ENCODE measurements at regions not wholly inside any gene's neighbourhood (a gene's known extent, or its start where the extent isn't known, plus 50 kb on each side); places are given as distances from the start of the nearest gene placed in this dataset.

DNA sequence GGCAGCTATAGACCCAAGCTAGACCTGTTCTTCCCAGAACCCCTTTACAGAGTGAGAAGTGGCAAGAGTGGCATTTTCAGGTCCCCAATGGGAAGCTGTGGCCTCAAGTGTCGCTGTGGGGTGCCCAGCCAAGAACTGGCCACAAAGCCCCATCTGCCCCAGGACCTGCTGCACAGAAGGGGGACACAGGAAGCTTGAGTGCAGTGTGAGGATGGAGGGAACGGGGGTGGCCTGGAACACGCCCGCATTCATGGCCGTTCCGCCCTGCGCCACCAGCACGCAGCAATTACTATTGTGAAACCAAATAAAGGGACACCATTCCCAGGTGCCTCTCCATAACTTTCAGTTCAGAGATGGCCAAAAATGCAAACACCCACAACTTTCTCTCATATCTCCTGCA, 237.6 kb upstream of the TCERG1L start:
- Histone ChIP-seq H3K79me2 (ENCODE audit: low read length) (no peaks in the 10 kb centered on the region), H4K20me1 (ENCODE audit: insufficient read depth, low read length) (no peaks in the 10 kb centered on the region), H3K9me2 (replicated peaks; ENCODE audit: insufficient read depth, low read length) (no peaks in the 10 kb centered on the region), H2AFZ (ENCODE audit: low read length) (no peak overlapping the region), H3K36me3 (replicated peaks; ENCODE audit: insufficient read depth, low read length) (no peaks in the 10 kb centered on the region), H3K27me3 (replicated peaks; ENCODE audit: insufficient read depth, low read length) (no peaks in the 10 kb centered on the region), H3K4me1 (ENCODE audit: low read length) (no peaks in the 10 kb centered on the region), H3K4me3 (ENCODE audit: low read length) (no peak overlapping the region), H3K27ac (ENCODE audit: low read length) (no peak overlapping the region), H3F3A (ENCODE audit: insufficient read depth, low read length) (no peaks in the 10 kb centered on the region), H3K9ac (ENCODE audit: low read length) (no peak overlapping the region), H3K9me3 (replicated peaks; ENCODE audit: insufficient read depth, low read length) (no peaks in the 10 kb centered on the region), H3K4me2 (ENCODE audit: low read depth, low read length) (no peak overlapping the region)
- DNase-seq, result no peak
- TF ChIP-seq, protein P1, sequence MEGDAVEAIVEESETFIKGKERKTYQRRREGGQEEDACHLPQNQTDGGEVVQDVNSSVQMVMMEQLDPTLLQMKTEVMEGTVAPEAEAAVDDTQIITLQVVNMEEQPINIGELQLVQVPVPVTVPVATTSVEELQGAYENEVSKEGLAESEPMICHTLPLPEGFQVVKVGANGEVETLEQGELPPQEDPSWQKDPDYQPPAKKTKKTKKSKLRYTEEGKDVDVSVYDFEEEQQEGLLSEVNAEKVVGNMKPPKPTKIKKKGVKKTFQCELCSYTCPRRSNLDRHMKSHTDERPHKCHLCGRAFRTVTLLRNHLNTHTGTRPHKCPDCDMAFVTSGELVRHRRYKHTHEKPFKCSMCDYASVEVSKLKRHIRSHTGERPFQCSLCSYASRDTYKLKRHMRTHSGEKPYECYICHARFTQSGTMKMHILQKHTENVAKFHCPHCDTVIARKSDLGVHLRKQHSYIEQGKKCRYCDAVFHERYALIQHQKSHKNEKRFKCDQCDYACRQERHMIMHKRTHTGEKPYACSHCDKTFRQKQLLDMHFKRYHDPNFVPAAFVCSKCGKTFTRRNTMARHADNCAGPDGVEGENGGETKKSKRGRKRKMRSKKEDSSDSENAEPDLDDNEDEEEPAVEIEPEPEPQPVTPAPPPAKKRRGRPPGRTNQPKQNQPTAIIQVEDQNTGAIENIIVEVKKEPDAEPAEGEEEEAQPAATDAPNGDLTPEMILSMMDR (IDR thresholded peaks at IDR 0.05; ENCODE audit: low read length), result no peak
- no peak for TF ChIP-seq EZH2phosphoT487 (IDR thresholded peaks at IDR 0.05; ENCODE audit: low read length)
- no peak for TF ChIP-seq EZH2 (optimal IDR thresholded peaks at IDR 0.05; ENCODE audit: low read depth, low read length)

- Histone ChIP-seq H3K36me3 (replicated peaks; ENCODE audit: insufficient read depth, low read length) (no peaks in the 10 kb centered on the region), H3K4me1 (ENCODE audit: low read length) (no peaks in the 10 kb centered on the region), H3F3A (ENCODE audit: insufficient read depth, low read length) (no peaks in the 10 kb centered on the region), H3K79me2 (ENCODE audit: low read length) (no peaks in the 10 kb centered on the region), H3K27ac (ENCODE audit: low read length) (no peak overlapping the region), H3K9me2 (replicated peaks; ENCODE audit: insufficient read depth, low read length) (no peaks in the 10 kb centered on the region), H3K27me3 (replicated peaks; ENCODE audit: insufficient read depth, low read length) (no peaks in the 10 kb centered on the region), H3K9me3 (replicated peaks; ENCODE audit: insufficient read depth, low read length) (no peaks in the 10 kb centered on the region), H3K4me2 (ENCODE audit: low read depth, low read length) (no peak overlapping the region), H3K4me3 (ENCODE audit: low read length) (no peak overlapping the region), H3K9ac (ENCODE audit: low read length) (no peak overlapping the region), H4K20me1 (ENCODE audit: insufficient read depth, low read length) (no peaks in the 10 kb centered on the region), H2AFZ (ENCODE audit: low read length) (no peak overlapping the region)
- no peak for DNase-seq
- TF ChIP-seq EZH2 (optimal IDR thresholded peaks at IDR 0.05; ENCODE audit: low read depth, low read length) (no peak), EZH2phosphoT487 (IDR thresholded peaks at IDR 0.05; ENCODE audit: low read length) (no peak)
These were observed 241.6 kb upstream of the TCERG1L start for GRCh38 chr10:131553121-131553520.

DNA sequence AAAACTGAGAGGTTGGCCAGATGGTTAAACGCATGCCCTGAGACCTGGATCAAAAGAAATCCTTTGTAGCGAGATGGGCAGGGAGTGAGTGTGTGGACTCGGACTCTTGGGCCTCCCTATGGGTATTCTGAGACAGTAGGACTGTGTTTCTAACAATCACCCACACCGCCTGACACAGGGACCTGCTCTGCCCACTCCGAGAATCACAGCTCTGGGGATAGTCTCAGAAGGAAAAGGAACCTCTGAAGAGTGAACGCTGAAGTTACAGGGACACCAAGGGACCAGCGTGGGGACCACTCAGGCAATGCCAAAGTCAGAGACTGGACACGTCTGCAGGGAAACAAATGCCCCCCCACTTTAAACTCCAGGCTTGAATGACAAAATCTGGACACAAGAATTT, 242.1 kb upstream of the TCERG1L start:
- Histone ChIP-seq H3K27me3 (replicated peaks; ENCODE audit: insufficient read depth, low read length) (no peaks in the 10 kb centered on the region), H3K9ac (ENCODE audit: low read length) (no peak overlapping the region), H4K20me1 (ENCODE audit: insufficient read depth, low read length) (no peaks in the 10 kb centered on the region), H3K9me2 (replicated peaks; ENCODE audit: insufficient read depth, low read length) (no peaks in the 10 kb centered on the region), H3K4me3 (ENCODE audit: low read length) (no peak overlapping the region), H3K36me3 (replicated peaks; ENCODE audit: insufficient read depth, low read length) (no peaks in the 10 kb centered on the region), H3K4me2 (ENCODE audit: low read depth, low read length) (no peak overlapping the region), H3K4me1 (ENCODE audit: low read length) (no peaks in the 10 kb centered on the region), H3K9me3 (replicated peaks; ENCODE audit: insufficient read depth, low read length) (no peaks in the 10 kb centered on the region), H3K27ac (ENCODE audit: low read length) (no peak overlapping the region), H3K79me2 (ENCODE audit: low read length) (no peaks in the 10 kb centered on the region), H3F3A (ENCODE audit: insufficient read depth, low read length) (no peaks in the 10 kb centered on the region), H2AFZ (ENCODE audit: low read length) (no peak overlapping the region)
- TF ChIP-seq, protein P1 (IDR thresholded peaks at IDR 0.05; ENCODE audit: low read length), result no peak
- TF ChIP-seq EZH2phosphoT487 (IDR thresholded peaks at IDR 0.05; ENCODE audit: low read length) (no peak), EZH2 (optimal IDR thresholded peaks at IDR 0.05; ENCODE audit: low read depth, low read length) (no peak)
- DNase-seq, result no peak

- Histone ChIP-seq H3K36me3 (replicated peaks; ENCODE audit: insufficient read depth, low read length) (no peaks in the 10 kb centered on the region), H3F3A (ENCODE audit: insufficient read depth, low read length) (no peaks in the 10 kb centered on the region), H2AFZ (ENCODE audit: low read length) (no peak overlapping the region), H3K27me3 (replicated peaks; ENCODE audit: insufficient read depth, low read length) (no peaks in the 10 kb centered on the region), H3K4me2 (ENCODE audit: low read depth, low read length) (no peak overlapping the region), H4K20me1 (ENCODE audit: insufficient read depth, low read length) (no peaks in the 10 kb centered on the region), H3K4me1 (ENCODE audit: low read length) (no peaks in the 10 kb centered on the region), H3K9me3 (replicated peaks; ENCODE audit: insufficient read depth, low read length) (no peaks in the 10 kb centered on the region), H3K9me2 (replicated peaks; ENCODE audit: insufficient read depth, low read length) (no peaks in the 10 kb centered on the region), H3K79me2 (ENCODE audit: low read length) (no peaks in the 10 kb centered on the region), H3K27ac (ENCODE audit: low read length) (no peak overlapping the region), H3K4me3 (ENCODE audit: low read length) (no peak overlapping the region), H3K9ac (ENCODE audit: low read length) (no peak overlapping the region)
- no peak for DNase-seq
- TF ChIP-seq EZH2 (optimal IDR thresholded peaks at IDR 0.05; ENCODE audit: low read depth, low read length) (no peak), EZH2phosphoT487 (IDR thresholded peaks at IDR 0.05; ENCODE audit: low read length) (no peak)
- TF ChIP-seq, protein P1 (IDR thresholded peaks at IDR 0.05; ENCODE audit: low read length), result no peak
These were observed 243.3 kb upstream of the TCERG1L start for GRCh38 chr10:131554821-131555220.

Data from MM.1S (cell line).